ENCODE measurements at regions not wholly inside any gene's neighbourhood (a gene's known extent, or its start where the extent isn't known, plus 50 kb on each side); places are given as distances from the start of the nearest gene placed in this dataset.

DNA sequence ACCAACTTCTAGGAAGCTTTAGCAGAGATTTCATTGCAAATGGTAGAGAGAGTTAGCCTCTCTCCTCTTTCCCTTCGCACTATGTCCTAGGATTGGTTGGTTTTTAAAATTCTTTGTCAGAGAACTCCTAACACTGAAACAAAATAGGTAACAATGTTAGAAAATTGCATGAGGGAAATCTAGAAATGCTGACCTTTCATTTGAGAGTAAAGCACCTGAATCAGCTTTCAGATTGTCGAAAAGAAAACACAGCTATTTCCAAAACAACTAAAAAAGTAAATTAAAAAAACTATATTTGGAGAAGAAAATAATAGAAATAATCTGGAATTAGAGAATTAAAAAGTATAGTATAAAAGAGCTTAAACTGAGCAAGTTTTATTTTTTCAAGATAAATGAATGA, 108.1 kb upstream of the GK2 start:
- Histone ChIP-seq H3K27me3 (replicated peaks; ENCODE audit: control insufficient read depth, insufficient read depth, low read length) (no peaks in the 10 kb centered on the region), H3K4me3 (replicated peaks; ENCODE audit: low read depth, low read length) (no peak overlapping the region), H3K36me3 (ENCODE audit: control insufficient read depth, insufficient read depth, low read length) (no peaks in the 10 kb centered on the region)
- no peak for DNase-seq (ENCODE audit: extremely low read depth, insufficient read length)
- TF ChIP-seq, protein P1, sequence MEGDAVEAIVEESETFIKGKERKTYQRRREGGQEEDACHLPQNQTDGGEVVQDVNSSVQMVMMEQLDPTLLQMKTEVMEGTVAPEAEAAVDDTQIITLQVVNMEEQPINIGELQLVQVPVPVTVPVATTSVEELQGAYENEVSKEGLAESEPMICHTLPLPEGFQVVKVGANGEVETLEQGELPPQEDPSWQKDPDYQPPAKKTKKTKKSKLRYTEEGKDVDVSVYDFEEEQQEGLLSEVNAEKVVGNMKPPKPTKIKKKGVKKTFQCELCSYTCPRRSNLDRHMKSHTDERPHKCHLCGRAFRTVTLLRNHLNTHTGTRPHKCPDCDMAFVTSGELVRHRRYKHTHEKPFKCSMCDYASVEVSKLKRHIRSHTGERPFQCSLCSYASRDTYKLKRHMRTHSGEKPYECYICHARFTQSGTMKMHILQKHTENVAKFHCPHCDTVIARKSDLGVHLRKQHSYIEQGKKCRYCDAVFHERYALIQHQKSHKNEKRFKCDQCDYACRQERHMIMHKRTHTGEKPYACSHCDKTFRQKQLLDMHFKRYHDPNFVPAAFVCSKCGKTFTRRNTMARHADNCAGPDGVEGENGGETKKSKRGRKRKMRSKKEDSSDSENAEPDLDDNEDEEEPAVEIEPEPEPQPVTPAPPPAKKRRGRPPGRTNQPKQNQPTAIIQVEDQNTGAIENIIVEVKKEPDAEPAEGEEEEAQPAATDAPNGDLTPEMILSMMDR (IDR thresholded peaks at IDR 0.05; ENCODE audit: insufficient read depth, low read length, poor library complexity, severe bottlenecking), result no peak

DNA sequence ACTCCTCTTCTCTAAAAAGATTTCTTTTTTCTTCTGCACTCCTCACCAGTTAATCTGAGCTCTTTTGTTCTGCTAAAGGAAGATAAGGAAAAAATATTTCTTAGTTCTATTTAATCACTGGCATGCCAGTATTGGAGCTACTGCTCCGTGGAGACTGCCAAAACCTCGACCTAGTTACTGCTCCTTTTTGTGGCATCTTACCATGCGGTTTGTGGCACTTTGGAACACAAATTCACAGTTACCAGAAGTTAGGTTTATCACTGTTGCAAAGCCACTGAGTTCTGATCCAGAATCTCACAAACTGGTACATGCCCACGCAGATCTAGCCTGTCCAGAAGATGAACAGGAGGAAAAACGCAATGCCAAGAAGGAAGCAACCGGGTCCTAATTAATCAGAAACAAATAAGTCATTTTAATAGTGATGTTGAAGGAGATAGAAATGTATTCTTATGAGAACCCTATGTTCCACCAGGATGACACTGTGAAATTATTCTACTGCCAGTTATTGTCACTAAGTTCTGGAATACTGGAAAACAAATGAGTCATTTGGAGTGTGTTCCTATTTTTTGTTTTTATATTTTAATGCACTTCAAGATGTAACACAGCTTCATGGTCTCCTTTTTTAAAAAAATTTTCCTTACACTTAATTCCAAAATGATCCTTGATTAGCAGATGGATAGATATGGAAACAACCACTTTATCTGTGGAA, 106.7 kb upstream of the GK2 start:
- Histone ChIP-seq H3K27me3 (replicated peaks; ENCODE audit: control insufficient read depth, insufficient read depth, low read length) (no peaks in the 10 kb centered on the region), H3K36me3 (ENCODE audit: control insufficient read depth, insufficient read depth, low read length) (no peaks in the 10 kb centered on the region), H3K4me3 (replicated peaks; ENCODE audit: low read depth, low read length) (no peak overlapping the region)
- no peak for DNase-seq (ENCODE audit: extremely low read depth, insufficient read length)
- TF ChIP-seq, protein P1 (IDR thresholded peaks at IDR 0.05; ENCODE audit: insufficient read depth, low read length, poor library complexity, severe bottlenecking), result no peak

DNA sequence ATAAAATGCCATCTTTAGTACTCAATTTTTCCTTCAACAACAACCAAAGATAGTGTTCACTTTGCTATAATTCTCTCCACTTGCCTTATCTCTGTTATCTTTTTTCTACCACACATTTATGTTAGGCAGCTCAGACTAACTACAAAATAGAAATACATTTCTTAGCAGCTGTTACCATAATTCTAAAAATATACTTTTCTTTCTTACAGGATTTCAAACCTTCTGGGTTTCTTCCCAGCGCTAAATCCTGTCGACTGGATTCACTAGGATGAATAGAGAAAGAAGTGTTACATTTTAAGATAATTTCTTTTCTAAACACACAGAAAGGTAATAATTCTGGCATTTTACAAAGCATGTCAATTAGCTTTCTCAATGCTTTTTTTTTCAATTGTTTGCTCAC, 105.5 kb upstream of the GK2 start:
- Histone ChIP-seq H3K36me3 (ENCODE audit: control insufficient read depth, insufficient read depth, low read length) (no peaks in the 10 kb centered on the region), H3K27me3 (replicated peaks; ENCODE audit: control insufficient read depth, insufficient read depth, low read length) (no peaks in the 10 kb centered on the region), H3K4me3 (replicated peaks; ENCODE audit: low read depth, low read length) (no peak overlapping the region)
- DNase-seq (ENCODE audit: extremely low read depth, insufficient read length), result no peak
- TF ChIP-seq, protein P1 (IDR thresholded peaks at IDR 0.05; ENCODE audit: insufficient read depth, low read length, poor library complexity, severe bottlenecking), result no peak

DNA sequence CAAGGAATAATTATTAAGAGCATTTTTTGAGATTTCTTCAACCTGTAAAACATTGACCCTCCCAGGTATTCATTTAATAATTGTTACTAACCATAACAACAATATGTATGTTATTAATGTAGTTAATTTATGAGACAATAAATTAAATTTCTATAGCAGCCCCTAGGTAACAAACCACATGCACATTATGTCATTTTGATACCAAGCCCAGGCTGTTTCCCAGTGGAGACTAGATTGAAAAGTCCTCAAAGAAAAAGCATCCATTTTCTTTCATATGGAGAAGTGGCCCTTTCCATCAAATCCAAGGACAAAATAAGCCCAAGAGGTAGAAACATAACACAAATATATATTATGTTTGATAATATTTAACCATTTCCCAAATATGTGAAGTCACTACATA, 104.3 kb upstream of the GK2 start:
- no peak overlapping the region for H3K4me3 ChIP-seq (replicated peaks; ENCODE audit: low read depth, low read length)
- H3K36me3 ChIP-seq (ENCODE audit: control insufficient read depth, insufficient read depth, low read length), result no peaks in the 10 kb centered on the region
- no peak for DNase-seq (ENCODE audit: extremely low read depth, insufficient read length)
- TF ChIP-seq, protein P1 (IDR thresholded peaks at IDR 0.05; ENCODE audit: insufficient read depth, low read length, poor library complexity, severe bottlenecking), result no peak
- H3K27me3 ChIP-seq (replicated peaks; ENCODE audit: control insufficient read depth, insufficient read depth, low read length), result no peaks in the 10 kb centered on the region

GRCh38 chr4:79502081-79502480, 94.1 kb upstream of the GK2 start:
- TF ChIP-seq, protein P1 (IDR thresholded peaks at IDR 0.05; ENCODE audit: insufficient read depth, low read length, poor library complexity, severe bottlenecking), result no peak
- no peak for DNase-seq (ENCODE audit: extremely low read depth, insufficient read length)
- no peaks in the 10 kb centered on the region for H3K36me3 ChIP-seq (ENCODE audit: control insufficient read depth, insufficient read depth, low read length)
- no peak overlapping the region for H3K4me3 ChIP-seq (replicated peaks; ENCODE audit: low read depth, low read length)
- H3K27me3 ChIP-seq (replicated peaks; ENCODE audit: control insufficient read depth, insufficient read depth, low read length), result no peaks in the 10 kb centered on the region

GRCh38 chr4:79498282-79498681, 90.3 kb upstream of the GK2 start:
- no peak for DNase-seq (ENCODE audit: extremely low read depth, insufficient read length)
- H3K36me3 ChIP-seq (ENCODE audit: control insufficient read depth, insufficient read depth, low read length), result no peaks in the 10 kb centered on the region
- no peaks in the 10 kb centered on the region for H3K27me3 ChIP-seq (replicated peaks; ENCODE audit: control insufficient read depth, insufficient read depth, low read length)
- TF ChIP-seq, protein P1 (IDR thresholded peaks at IDR 0.05; ENCODE audit: insufficient read depth, low read length, poor library complexity, severe bottlenecking), result no peak
- H3K4me3 ChIP-seq (replicated peaks; ENCODE audit: low read depth, low read length), result no peak overlapping the region

All from GM06990 (cell line).